Activated naive CD8-positive, alpha-beta T cell (primary cell): ENCODE measurements at regions not wholly inside any gene's neighbourhood (a gene's known extent, or its start where the extent isn't known, plus 50 kb on each side); places are given as distances from the start of the nearest gene placed in this dataset.

Experiments used
- H3K27ac Mint-ChIP-seq: one replicate; pipeline ENCODE4 v1.8.0; 2021; ENCODE audit warnings: mixed read lengths
- H3K27me3 Mint-ChIP-seq: one replicate; pipeline ENCODE4 v1.8.0; 2021; ENCODE audit warnings: mixed read lengths
- H3K36me3 Mint-ChIP-seq: one replicate; pipeline ENCODE4 v1.8.0; 2021; ENCODE audit warnings: mixed read lengths
- H3K4me1 Mint-ChIP-seq: one replicate; pipeline ENCODE4 v1.8.0; 2021; ENCODE audit warnings: low read depth, mixed read lengths
- H3K4me3 Mint-ChIP-seq: one replicate; pipeline ENCODE4 v1.8.0; 2021; ENCODE audit warnings: mild to moderate bottlenecking, mixed read lengths
- H3K9me3 Mint-ChIP-seq: one replicate; pipeline ENCODE4 v1.8.0; 2021; ENCODE audit warnings: low read depth, mixed read lengths

DNA sequence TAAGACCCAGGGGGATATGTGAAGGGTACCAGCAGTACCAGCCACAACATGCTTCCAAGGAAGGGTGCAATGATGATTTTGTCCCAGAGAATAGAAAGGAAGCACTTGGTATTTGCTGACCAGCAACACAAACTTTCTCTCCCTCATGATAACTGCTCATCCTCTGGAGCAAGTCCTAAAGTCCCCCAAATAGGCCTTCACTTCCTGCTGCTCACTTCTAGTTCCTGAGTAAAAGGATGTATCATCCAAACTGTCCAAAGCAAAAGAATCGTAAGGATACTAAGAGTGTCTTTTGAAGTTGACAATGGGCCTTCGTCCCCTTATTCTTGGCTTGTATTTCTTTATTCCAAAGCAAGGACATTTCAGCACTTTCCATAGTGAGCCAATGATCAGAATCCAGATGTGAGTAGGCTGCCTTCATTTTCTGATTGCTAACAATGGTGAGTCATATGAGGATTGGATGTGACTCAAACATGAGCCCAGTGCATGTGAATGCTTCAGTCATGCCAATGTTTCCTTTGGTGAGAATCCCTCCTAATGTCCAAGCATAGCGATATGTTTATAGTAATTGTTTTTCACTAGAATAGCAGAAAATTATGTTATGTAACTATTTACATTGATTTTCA, 243.4 kb upstream of the POU2AF2 start:
- H3K9me3 Mint-ChIP-seq: no peaks in the 10 kb centered on the region
- H3K27me3 Mint-ChIP-seq: no peaks in the 10 kb centered on the region
- H3K4me1 Mint-ChIP-seq: no peaks in the 10 kb centered on the region
- H3K27ac Mint-ChIP-seq: no peak overlapping the region
- no peaks in the 10 kb centered on the region for H3K36me3 Mint-ChIP-seq
- H3K4me3 Mint-ChIP-seq: no peak overlapping the region

GRCh38 chr11:111001081-111001430, 244.5 kb upstream of the POU2AF2 start:
- H3K4me3 Mint-ChIP-seq: no peak overlapping the region
- no peak overlapping the region for H3K27ac Mint-ChIP-seq
- H3K36me3 Mint-ChIP-seq: no peaks in the 10 kb centered on the region
- H3K9me3 Mint-ChIP-seq: no peaks in the 10 kb centered on the region
- no peaks in the 10 kb centered on the region for H3K27me3 Mint-ChIP-seq
- no peaks in the 10 kb centered on the region for H3K4me1 Mint-ChIP-seq

DNA sequence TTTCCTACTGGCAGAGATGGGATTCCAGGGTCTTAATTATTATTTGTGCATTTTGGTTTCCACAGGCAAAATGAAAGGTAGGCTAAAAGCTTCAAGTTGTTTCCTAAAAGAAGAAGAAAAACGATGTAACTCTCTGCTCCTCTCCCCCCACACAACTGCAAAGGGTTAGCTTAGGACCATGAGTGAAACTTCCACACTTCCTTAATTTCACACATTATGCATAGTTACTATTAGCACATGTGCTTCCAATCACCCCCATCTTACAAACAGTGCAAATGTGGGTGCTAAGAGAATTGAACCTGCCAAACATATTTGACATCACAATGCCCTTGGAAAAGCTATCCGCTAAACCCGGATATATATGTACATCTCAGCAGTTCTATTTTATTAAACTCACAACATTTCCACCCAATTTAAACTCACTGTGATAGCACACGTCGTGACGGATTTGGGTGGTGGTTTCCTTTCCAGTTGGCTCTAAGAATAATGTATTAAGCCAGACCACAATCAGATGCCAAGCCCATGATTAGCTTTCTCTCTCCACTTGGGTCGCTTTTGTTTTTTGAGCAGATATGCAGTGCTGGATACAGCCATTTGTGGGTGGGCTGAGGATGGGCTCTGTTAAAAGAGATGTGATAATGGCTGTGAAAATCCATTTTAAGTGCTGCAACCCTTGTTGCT, 245.0 kb upstream of the POU2AF2 start:
- no peaks in the 10 kb centered on the region for H3K27me3 Mint-ChIP-seq
- no peaks in the 10 kb centered on the region for H3K4me1 Mint-ChIP-seq
- H3K27ac Mint-ChIP-seq: no peak overlapping the region
- no peaks in the 10 kb centered on the region for H3K9me3 Mint-ChIP-seq
- H3K36me3 Mint-ChIP-seq: no peaks in the 10 kb centered on the region
- H3K4me3 Mint-ChIP-seq: no peak overlapping the region

DNA sequence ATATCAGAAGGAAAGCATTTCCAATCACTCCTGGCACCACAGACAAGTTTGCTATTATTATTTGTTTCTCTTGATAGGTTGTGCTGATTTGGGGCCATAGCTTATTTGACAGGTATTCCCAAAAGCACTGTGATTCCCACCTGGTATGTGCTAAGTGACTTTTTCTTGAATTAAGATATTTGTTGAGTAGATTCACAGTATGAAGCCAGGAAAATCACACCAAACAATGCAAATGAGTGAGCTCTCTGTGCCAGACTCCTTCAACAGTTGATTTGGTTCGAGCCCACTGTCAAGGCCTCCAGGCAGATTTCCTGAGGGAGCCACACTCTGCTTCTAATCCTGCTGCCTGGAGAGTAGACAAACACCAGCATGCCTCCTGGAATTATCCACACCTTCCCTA, 253.0 kb upstream of the POU2AF2 start:
- no peaks in the 10 kb centered on the region for H3K36me3 Mint-ChIP-seq
- H3K9me3 Mint-ChIP-seq: no peaks in the 10 kb centered on the region
- H3K27me3 Mint-ChIP-seq: peaks cover 2% of the 10 kb centered on the region
- H3K27ac Mint-ChIP-seq: no peak overlapping the region
- H3K4me1 Mint-ChIP-seq: no peaks in the 10 kb centered on the region
- no peak overlapping the region for H3K4me3 Mint-ChIP-seq

DNA sequence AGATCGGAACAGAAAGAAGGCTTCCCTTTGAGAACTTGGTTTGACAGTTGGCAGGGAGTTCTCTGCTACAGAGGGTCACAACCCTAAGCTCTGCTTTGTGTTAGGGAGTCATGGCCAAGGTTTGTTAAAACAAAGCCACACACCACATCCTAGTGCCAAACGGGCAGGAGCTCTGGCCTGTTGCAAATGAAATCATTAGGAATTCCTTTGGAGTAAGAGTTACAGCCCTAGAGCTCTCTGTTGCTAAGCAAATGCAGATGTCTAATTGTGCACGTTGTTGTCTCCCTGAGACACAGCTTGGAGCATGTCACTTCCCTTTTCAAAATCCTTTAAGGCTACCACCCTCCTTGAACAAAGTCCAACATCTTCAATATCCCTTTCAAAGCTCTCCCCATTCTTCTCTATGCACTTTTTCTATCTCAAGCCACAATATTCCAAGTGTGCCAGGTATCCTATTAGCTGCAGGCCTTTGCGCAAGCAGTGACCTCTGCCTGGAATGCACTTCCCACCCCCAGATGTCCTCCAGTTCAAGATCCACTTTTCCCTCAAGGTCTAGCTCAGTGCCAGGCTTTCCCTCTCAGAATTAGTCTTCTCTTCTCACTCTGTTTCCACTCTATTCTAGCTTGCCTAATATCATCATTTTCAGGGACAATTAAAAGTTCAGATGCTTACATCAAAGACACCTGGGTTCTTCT, 253.7 kb upstream of the POU2AF2 start:
- Mint-ChIP-seq H3K9me3 (no peaks in the 10 kb centered on the region), H3K27ac (no peak overlapping the region), H3K4me3 (no peak overlapping the region), H3K4me1 (no peaks in the 10 kb centered on the region), H3K27me3 (peaks cover 2% of the 10 kb centered on the region), H3K36me3 (no peaks in the 10 kb centered on the region)

DNA sequence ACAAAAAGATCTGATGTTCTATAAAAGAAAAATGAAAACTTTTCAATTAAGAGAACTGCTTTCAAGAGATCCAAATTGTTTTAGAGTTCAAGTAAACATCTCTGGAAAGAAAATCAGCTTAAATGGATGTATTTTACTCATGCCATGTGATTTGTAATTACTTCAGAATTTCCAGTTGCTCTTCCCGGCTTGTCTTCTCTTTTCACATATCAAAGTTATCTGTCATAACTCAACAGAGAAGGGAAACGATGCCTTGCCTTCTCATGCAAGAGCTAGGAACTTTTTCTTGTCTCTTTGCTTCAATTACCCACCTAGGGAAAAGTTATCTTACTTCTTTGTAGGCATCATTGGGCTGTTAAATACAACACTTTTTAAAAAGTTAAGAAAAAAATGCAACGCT, 255.2 kb upstream of the POU2AF2 start:
- no peak overlapping the region for H3K27ac Mint-ChIP-seq
- peaks cover 2% of the 10 kb centered on the region for H3K27me3 Mint-ChIP-seq
- no peaks in the 10 kb centered on the region for H3K9me3 Mint-ChIP-seq
- no peak overlapping the region for H3K4me3 Mint-ChIP-seq
- H3K4me1 Mint-ChIP-seq: no peaks in the 10 kb centered on the region
- no peaks in the 10 kb centered on the region for H3K36me3 Mint-ChIP-seq

DNA sequence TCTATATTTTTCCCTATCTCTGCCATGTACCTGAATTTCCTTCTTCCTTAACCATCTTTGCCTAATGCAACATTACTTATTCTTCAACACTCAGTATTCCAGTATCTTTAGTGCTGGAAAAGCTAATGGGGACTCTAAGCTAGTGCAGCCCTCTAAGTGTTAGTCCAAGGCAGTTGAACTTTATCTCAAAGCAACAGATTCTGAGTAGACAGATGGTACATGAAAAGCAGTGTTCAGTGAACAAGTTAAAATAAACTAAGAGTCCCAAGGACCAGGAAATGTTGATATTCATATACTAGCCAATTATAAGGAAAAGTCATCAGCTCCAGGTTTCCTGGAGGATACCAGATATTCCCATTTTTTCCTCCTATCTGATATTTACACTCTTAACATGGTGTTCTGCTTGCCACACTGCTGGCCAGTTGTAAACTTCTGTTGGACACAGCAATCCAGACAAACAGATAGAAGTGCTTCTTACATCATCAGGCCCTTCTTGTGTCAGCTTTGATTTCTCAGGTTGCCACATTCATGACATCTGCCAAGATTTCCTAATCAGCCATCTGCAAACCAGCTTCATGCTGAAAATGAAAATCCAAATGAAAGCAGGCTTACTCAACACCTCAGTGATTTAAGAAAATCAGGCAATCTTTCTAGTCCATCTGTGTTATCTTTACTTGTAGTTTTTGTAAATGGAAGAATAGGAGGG, 255.9 kb upstream of the POU2AF2 start:
- H3K9me3 Mint-ChIP-seq: no peaks in the 10 kb centered on the region
- no peak overlapping the region for H3K27ac Mint-ChIP-seq
- H3K27me3 Mint-ChIP-seq: peaks cover 3% of the 10 kb centered on the region
- no peak overlapping the region for H3K4me3 Mint-ChIP-seq
- H3K4me1 Mint-ChIP-seq: no peaks in the 10 kb centered on the region
- no peaks in the 10 kb centered on the region for H3K36me3 Mint-ChIP-seq

GRCh38 chr11:110988671-110989070, 256.9 kb upstream of the POU2AF2 start:
- H3K36me3 Mint-ChIP-seq: no peaks in the 10 kb centered on the region
- H3K27ac Mint-ChIP-seq: no peak overlapping the region
- H3K4me1 Mint-ChIP-seq: no peaks in the 10 kb centered on the region
- peaks cover 3% of the 10 kb centered on the region for H3K27me3 Mint-ChIP-seq
- no peaks in the 10 kb centered on the region for H3K9me3 Mint-ChIP-seq
- H3K4me3 Mint-ChIP-seq: no peak overlapping the region

GRCh38 chr11:110986016-110986415, 259.5 kb upstream of the POU2AF2 start:
- Mint-ChIP-seq H3K9me3 (no peaks in the 10 kb centered on the region), H3K4me3 (no peak overlapping the region), H3K27me3 (peaks cover 3% of the 10 kb centered on the region), H3K4me1 (no peaks in the 10 kb centered on the region), H3K27ac (no peak overlapping the region), H3K36me3 (no peaks in the 10 kb centered on the region)

- Mint-ChIP-seq H3K27me3 (peaks cover 3% of the 10 kb centered on the region), H3K27ac (no peak overlapping the region), H3K36me3 (no peaks in the 10 kb centered on the region), H3K9me3 (no peaks in the 10 kb centered on the region), H3K4me3 (no peak overlapping the region), H3K4me1 (no peaks in the 10 kb centered on the region)
These were observed 260.0 kb upstream of the POU2AF2 start for GRCh38 chr11:110985547-110985946.

DNA sequence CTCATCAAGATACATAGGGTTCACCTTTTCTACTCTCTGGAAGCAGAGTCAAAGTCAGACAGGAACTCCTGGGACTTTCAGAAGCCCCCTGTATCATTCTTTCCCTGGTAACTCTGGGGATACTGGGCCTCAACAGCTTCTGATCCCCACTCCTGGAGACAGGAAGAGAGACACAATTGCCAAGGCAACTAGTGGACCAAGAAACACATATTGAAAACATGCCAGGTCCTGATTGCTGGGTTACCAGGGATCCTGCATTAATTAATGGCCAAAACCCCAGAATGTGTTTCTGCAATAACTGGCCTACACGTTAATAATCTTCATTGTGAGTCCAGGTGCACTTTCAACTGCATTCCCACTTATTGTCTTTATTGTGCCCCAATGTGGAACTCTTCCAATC, 260.8 kb upstream of the POU2AF2 start:
- H3K27me3 Mint-ChIP-seq: peaks cover 3% of the 10 kb centered on the region
- no peak overlapping the region for H3K27ac Mint-ChIP-seq
- H3K9me3 Mint-ChIP-seq: no peaks in the 10 kb centered on the region
- no peaks in the 10 kb centered on the region for H3K36me3 Mint-ChIP-seq
- no peak overlapping the region for H3K4me3 Mint-ChIP-seq
- H3K4me1 Mint-ChIP-seq: no peaks in the 10 kb centered on the region

DNA sequence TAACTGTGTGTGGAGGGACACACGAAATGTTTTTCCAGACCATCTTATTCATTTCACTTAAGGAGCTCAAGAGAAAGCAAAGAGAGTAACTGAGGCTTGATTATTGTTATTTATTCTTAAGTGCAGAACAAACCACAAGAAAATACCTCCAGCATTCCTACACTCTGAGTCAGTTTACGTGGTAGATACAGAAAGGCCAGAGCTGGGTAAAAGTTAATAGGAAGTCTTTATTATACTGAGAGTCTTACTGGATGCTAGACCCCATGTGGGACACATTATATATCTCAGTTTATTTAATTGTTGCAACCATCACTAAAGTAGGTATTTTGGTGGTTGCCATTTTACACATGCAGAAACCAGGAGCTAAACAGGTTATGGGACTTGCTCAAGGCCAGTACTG, 261.4 kb upstream of the POU2AF2 start:
- Mint-ChIP-seq H3K9me3 (no peaks in the 10 kb centered on the region), H3K27ac (no peak overlapping the region), H3K27me3 (peaks cover 3% of the 10 kb centered on the region), H3K4me3 (no peak overlapping the region), H3K4me1 (no peaks in the 10 kb centered on the region), H3K36me3 (no peaks in the 10 kb centered on the region)

DNA sequence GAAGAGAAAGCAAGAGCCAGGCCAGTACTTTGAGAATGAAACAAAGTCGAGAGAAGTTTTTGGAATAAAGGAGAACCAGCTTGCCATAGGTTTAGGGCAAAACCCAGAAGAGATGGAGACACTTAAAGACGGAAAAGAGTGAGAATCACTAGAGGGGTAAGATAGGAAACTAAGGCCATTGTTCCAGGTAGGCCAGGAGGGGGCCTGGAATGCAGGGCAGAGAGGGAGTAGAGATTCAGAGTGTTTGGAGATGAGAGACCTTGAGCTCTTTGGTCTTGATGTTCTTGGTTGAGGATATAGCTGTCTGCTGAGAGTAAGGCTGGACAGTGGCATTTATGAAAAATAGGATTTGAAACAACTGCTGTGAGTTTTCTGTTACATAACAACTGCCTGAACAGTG, 263.3 kb upstream of the POU2AF2 start:
- H3K4me1 Mint-ChIP-seq: no peaks in the 10 kb centered on the region
- H3K27me3 Mint-ChIP-seq: peaks cover 1% of the 10 kb centered on the region
- no peaks in the 10 kb centered on the region for H3K9me3 Mint-ChIP-seq
- H3K27ac Mint-ChIP-seq: no peak overlapping the region
- H3K4me3 Mint-ChIP-seq: no peak overlapping the region
- H3K36me3 Mint-ChIP-seq: no peaks in the 10 kb centered on the region

- Mint-ChIP-seq H3K4me1 (no peaks in the 10 kb centered on the region), H3K4me3 (no peak overlapping the region), H3K27me3 (peaks cover 1% of the 10 kb centered on the region), H3K36me3 (no peaks in the 10 kb centered on the region), H3K9me3 (no peaks in the 10 kb centered on the region), H3K27ac (no peak overlapping the region)
These were observed 265.8 kb upstream of the POU2AF2 start for GRCh38 chr11:110979696-110980095.

DNA sequence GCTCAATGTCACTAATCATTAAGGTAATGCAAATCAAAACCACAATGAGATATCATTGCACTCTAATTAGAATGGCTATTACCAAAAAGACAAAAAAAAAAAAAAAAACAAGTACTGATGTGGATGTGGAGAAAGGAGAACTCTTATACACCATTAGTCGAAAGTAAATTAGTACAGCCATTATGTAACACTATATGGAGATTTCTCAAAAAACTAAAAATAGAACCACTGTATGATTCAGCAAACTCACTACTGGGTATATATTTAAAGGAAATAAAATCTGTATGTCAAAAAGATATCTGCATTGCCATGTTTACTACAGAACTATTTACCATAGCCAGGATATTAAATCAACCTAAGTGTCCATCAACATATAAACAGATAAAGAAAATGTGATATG, 265.4 kb upstream of the ARHGAP20 start:
- Mint-ChIP-seq H3K4me3 (no peak overlapping the region), H3K9me3 (no peaks in the 10 kb centered on the region), H3K27me3 (peaks cover 1% of the 10 kb centered on the region), H3K36me3 (no peaks in the 10 kb centered on the region), H3K4me1 (no peaks in the 10 kb centered on the region), H3K27ac (no peak overlapping the region)
